ENCODE measurements at regions not wholly inside any gene's neighbourhood (a gene's known extent, or its start where the extent isn't known, plus 50 kb on each side); places are given as distances from the start of the nearest gene placed in this dataset.
A peak's percentile ranks its signal among the peaks of the same experiment; 100 is the strongest.

- H3K4me3 ChIP-seq (ENCODE audit: low read depth, low read length), result no peak overlapping the region
- DNase-seq (ENCODE audit: low read depth), result no peak
Observed at GRCh38 chr4:26137288-26137687, 183.5 kb upstream of the RBPJ start.

GRCh38 chr4:26139310-26139924, 181.4 kb upstream of the RBPJ start:
- DNase-seq (ENCODE audit: low read depth), result no peak
- TF ChIP-seq, protein P1, sequence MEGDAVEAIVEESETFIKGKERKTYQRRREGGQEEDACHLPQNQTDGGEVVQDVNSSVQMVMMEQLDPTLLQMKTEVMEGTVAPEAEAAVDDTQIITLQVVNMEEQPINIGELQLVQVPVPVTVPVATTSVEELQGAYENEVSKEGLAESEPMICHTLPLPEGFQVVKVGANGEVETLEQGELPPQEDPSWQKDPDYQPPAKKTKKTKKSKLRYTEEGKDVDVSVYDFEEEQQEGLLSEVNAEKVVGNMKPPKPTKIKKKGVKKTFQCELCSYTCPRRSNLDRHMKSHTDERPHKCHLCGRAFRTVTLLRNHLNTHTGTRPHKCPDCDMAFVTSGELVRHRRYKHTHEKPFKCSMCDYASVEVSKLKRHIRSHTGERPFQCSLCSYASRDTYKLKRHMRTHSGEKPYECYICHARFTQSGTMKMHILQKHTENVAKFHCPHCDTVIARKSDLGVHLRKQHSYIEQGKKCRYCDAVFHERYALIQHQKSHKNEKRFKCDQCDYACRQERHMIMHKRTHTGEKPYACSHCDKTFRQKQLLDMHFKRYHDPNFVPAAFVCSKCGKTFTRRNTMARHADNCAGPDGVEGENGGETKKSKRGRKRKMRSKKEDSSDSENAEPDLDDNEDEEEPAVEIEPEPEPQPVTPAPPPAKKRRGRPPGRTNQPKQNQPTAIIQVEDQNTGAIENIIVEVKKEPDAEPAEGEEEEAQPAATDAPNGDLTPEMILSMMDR (IDR thresholded peaks at IDR 0.05; ENCODE audit: insufficient read depth, low read length), result no peak
- no peak overlapping the region for H3K4me3 ChIP-seq (ENCODE audit: low read depth, low read length)

More at GRCh38 chr4:26137288-26137687, 183.5 kb upstream of the RBPJ start:
- TF ChIP-seq, protein P1 (IDR thresholded peaks at IDR 0.05; ENCODE audit: insufficient read depth, low read length), result no peak

- TF ChIP-seq, protein P1 (IDR thresholded peaks at IDR 0.05; ENCODE audit: insufficient read depth, low read length), result no peak
- no peak overlapping the region for H3K4me3 ChIP-seq (ENCODE audit: low read depth, low read length)
- DNase-seq (ENCODE audit: low read depth), result peak; percentile 22
Observed at GRCh38 chr4:26140150-26140898, 180.5 kb upstream of the RBPJ start.

GRCh38 chr4:26141051-26141721, 179.6 kb upstream of the RBPJ start:
- TF ChIP-seq, protein P1 (IDR thresholded peaks at IDR 0.05; ENCODE audit: insufficient read depth, low read length), result no peak
- no peak for DNase-seq (ENCODE audit: low read depth)
- no peak overlapping the region for H3K4me3 ChIP-seq (ENCODE audit: low read depth, low read length)

DNA sequence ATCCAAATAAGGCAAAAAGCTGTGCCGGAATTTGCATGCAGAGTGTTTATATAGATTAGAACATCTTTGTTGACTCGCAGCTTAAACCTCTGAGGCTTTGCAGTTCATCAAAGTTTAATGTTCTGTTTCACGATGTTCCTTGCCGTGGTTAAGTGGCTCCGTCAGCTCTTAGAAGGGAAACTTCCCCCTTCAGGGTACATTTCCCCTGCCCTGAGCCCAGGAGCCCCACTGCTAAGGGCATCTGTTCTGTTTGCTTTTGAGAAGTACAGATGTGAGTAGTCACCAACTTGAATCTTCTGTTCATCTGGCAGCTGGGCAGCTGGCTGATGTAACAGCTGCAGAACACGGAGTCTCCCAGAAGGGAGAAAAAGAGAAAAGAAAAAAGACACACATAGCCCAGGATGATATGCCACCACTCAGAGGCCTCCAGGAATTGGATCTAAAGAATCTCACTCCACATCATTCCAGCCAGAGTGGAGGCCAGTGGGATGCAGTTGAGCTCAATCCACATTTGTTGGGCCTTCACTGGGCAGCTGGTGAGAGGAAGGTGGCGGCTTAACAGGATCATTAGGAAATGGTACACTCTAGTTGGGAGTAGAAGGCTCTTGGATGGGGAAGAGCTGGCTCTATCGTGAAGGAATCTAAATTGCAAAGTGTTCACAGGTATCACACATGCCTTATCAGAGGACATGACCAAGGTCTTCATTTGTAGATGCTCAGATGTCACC, 178.7 kb upstream of the RBPJ start:
- no peak overlapping the region for H3K4me3 ChIP-seq (ENCODE audit: low read depth, low read length)
- TF ChIP-seq, protein P1 (IDR thresholded peaks at IDR 0.05; ENCODE audit: insufficient read depth, low read length), result no peak
- DNase-seq (ENCODE audit: low read depth), result peak; percentile 61

GRCh38 chr4:26144526-26145155, 176.2 kb upstream of the RBPJ start:
- TF ChIP-seq, protein P1 (IDR thresholded peaks at IDR 0.05; ENCODE audit: insufficient read depth, low read length), result no peak
- no peak overlapping the region for H3K4me3 ChIP-seq (ENCODE audit: low read depth, low read length)
- DNase-seq (ENCODE audit: low read depth), result peak; percentile 31
